Endothelial cell (in vitro differentiated cells): ENCODE measurements at regions not wholly inside any gene's neighbourhood (a gene's known extent, or its start where the extent isn't known, plus 50 kb on each side); places are given as distances from the start of the nearest gene placed in this dataset.

Experiments used
- DNase-seq: peaks from one replicate; pipeline ENCODE4 v3.0.0; 2021; ENCODE audit warnings: low spot score
- H3K27ac Mint-ChIP-seq: one replicate; pipeline ENCODE4 v1.8.0; 2021; ENCODE audit warnings: mixed read lengths, inconsistent platforms; ENCODE audit not compliant: unreplicated experiment
- H3K27me3 Mint-ChIP-seq: one replicate; pipeline ENCODE4 v1.8.0; 2021; ENCODE audit warnings: mild to moderate bottlenecking, moderate library complexity, mixed read lengths, inconsistent platforms; ENCODE audit not compliant: unreplicated experiment
- H3K36me3 Mint-ChIP-seq: one replicate; pipeline ENCODE4 v1.8.0; 2021; ENCODE audit warnings: mild to moderate bottlenecking, low read depth, mixed read lengths, inconsistent platforms; ENCODE audit not compliant: unreplicated experiment
- H3K4me1 Mint-ChIP-seq: one replicate; pipeline ENCODE4 v1.8.0; 2021; ENCODE audit warnings: mild to moderate bottlenecking, mixed read lengths, inconsistent platforms; ENCODE audit not compliant: unreplicated experiment
- H3K4me3 Mint-ChIP-seq: one replicate; pipeline ENCODE4 v1.8.0; 2021; ENCODE audit warnings: mild to moderate bottlenecking, mixed read lengths, inconsistent platforms; ENCODE audit not compliant: unreplicated experiment
- H3K9me3 Mint-ChIP-seq: one replicate; pipeline ENCODE4 v1.8.0; 2021; ENCODE audit warnings: mixed read lengths, inconsistent platforms; ENCODE audit not compliant: unreplicated experiment
- CTCF ChIP-seq: fragments of 200-600 bp; sonication (generic); IDR thresholded peaks from one replicate; pipeline ENCODE4 v1.5.0; 2021; ENCODE audit warnings: antibody characterized with exemption; ENCODE audit not compliant: unreplicated experiment

DNA sequence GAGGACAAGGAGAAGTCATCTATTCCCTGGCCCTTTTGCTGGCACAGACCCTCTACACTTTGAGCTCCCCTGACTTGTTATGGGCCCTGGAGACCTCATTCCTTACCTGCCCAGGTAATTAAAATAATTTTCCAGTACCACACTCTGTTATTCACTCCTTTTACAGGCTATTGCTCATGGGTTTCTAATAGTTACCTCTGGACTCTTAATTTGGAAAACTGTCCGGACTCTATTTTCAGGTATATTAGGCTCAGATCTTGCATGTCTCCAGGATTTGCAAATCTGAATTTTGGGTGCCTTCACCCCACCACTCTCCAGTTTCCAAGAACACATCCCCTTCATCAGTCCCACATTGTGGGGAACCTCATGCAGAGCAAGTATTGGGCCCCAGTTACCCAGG lies 186.8 kb upstream of the SESN3 start:
- no peaks in the 10 kb centered on the region for H3K4me1 Mint-ChIP-seq
- DNase-seq = no peak
- H3K4me3 Mint-ChIP-seq = no peak overlapping the region
- H3K9me3 Mint-ChIP-seq = no peaks in the 10 kb centered on the region
- peaks cover 2% of the 10 kb centered on the region for H3K27me3 Mint-ChIP-seq
- no peaks in the 10 kb centered on the region for H3K36me3 Mint-ChIP-seq
- H3K27ac Mint-ChIP-seq = no peak overlapping the region
- TF ChIP-seq CTCF = no peak

DNA sequence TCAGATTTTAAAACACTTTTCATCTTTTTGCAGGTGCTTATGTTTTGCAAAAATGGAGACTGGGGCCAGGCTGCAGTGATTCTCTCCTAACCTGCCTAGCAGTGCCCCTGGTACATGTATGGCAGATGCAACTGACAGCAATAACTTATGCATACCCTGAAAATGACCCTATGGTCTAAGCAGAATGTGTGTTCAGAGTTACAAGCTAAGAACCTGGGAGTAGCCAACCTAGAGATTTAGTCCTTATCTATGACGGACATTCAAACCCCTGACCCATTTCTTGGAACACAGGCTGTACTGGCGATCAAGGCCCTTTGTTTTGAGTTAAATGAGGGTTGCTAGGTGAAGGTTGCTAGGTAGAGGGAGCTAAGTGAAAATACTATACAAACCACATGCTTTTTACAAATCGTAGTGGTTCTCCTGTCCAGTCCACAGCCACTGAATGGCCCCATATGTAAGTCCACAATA lies 184.9 kb upstream of the SESN3 start:
- Mint-ChIP-seq H3K4me3 (no peak overlapping the region), H3K27ac (no peak overlapping the region), H3K4me1 (no peaks in the 10 kb centered on the region), H3K9me3 (no peaks in the 10 kb centered on the region), H3K27me3 (peaks cover 2% of the 10 kb centered on the region), H3K36me3 (no peaks in the 10 kb centered on the region)
- TF ChIP-seq CTCF = no peak
- DNase-seq = no peak

GRCh38 chr11:95414217-95414616 lies 183.2 kb upstream of the SESN3 start:
- H3K4me3 Mint-ChIP-seq = no peak overlapping the region
- no peaks in the 10 kb centered on the region for H3K9me3 Mint-ChIP-seq
- H3K4me1 Mint-ChIP-seq = no peaks in the 10 kb centered on the region
- no peaks in the 10 kb centered on the region for H3K36me3 Mint-ChIP-seq
- DNase-seq = no peak
- H3K27me3 Mint-ChIP-seq = peaks cover 2% of the 10 kb centered on the region
- no peak for TF ChIP-seq CTCF
- H3K27ac Mint-ChIP-seq = no peak overlapping the region

DNA sequence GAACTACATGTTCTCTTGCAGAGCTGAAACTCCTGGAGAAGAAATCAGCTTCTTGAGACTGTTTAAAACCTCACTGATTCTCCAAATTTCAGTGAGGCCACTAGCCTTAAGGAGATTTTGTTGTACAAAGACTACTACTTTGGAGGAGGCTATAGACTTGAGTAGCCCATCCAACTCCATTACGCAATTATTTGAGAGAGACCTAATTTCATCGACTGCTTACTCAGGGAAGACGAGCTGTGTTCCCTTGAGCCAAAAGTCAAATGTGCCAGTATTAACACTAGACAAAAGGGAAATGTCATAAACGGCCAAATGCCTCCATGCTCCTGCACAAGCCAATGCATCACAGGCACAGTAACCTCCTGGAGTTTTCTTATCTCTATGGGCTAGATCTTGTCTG lies 182.8 kb upstream of the SESN3 start:
- TF ChIP-seq CTCF = no peak
- H3K4me1 Mint-ChIP-seq = no peaks in the 10 kb centered on the region

DNA sequence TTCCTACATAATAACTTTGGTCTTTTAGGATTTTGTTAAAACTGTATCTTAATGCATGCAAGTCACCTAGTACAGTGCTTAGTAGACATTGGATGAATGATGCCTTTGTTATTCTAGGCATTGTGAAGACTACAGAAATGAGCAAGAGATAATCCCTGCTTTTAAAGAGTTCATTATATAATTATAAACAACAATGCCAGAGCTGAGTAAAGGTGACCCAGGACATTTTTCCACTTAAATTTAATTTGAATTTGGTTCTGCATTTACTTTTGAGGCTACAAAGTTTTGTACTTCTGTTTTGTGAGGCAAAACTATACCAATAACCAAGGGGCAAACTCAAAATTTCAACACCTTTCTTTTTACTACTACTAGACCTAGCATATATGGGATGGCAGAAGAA lies 182.0 kb upstream of the SESN3 start:
- Mint-ChIP-seq H3K27me3 (peaks cover 2% of the 10 kb centered on the region), H3K4me1 (no peaks in the 10 kb centered on the region), H3K27ac (no peak overlapping the region), H3K4me3 (no peak overlapping the region), H3K36me3 (no peaks in the 10 kb centered on the region), H3K9me3 (no peaks in the 10 kb centered on the region)
- DNase-seq = no peak
- TF ChIP-seq CTCF = no peak

More for the DNA sequence above, 182.8 kb upstream of the SESN3 start:
- Mint-ChIP-seq H3K4me3 (no peak overlapping the region), H3K27ac (no peak overlapping the region), H3K27me3 (peaks cover 2% of the 10 kb centered on the region), H3K9me3 (no peaks in the 10 kb centered on the region), H3K36me3 (no peaks in the 10 kb centered on the region)
- DNase-seq = no peak
